Ovary (tissue), 3 donors: ENCODE measurements at regions not wholly inside any gene's neighbourhood (a gene's known extent, or its start where the extent isn't known, plus 50 kb on each side); places are given as distances from the start of the nearest gene placed in this dataset.

Experiments
- EP300 ChIP-seq: sonication (generic); formaldehyde crosslinking; IDR thresholded peaks from one replicate; pipeline ENCODE4 v1.6.1; 2017; ENCODE audit warnings: antibody characterized with exemption
- POLR2A ChIP-seq: fragments of 450-650 bp; IDR thresholded peaks from one replicate; pipeline ENCODE4 v1.6.1; 2017; ENCODE audit warnings: antibody characterized with exemption, mild to moderate bottlenecking, moderate library complexity
- TF ChIP-seq, protein P1 (sequence below), 3 donors: fragments of 450-650 bp in 2 of 3; fragments of 200-600 bp in 1 of 3; IDR thresholded peaks; one replicate each; pipeline versions ENCODE4 v1.5.1 to v1.8.0; 2016 to 2022; ENCODE audit warnings: antibody characterized with exemption in 3 of 3, mild to moderate bottlenecking in 1 of 3
- donor health status: DM: no; HTN: no; CAD: no.

- no peak for TF ChIP-seq POLR2A
- TF ChIP-seq, protein P1, sequence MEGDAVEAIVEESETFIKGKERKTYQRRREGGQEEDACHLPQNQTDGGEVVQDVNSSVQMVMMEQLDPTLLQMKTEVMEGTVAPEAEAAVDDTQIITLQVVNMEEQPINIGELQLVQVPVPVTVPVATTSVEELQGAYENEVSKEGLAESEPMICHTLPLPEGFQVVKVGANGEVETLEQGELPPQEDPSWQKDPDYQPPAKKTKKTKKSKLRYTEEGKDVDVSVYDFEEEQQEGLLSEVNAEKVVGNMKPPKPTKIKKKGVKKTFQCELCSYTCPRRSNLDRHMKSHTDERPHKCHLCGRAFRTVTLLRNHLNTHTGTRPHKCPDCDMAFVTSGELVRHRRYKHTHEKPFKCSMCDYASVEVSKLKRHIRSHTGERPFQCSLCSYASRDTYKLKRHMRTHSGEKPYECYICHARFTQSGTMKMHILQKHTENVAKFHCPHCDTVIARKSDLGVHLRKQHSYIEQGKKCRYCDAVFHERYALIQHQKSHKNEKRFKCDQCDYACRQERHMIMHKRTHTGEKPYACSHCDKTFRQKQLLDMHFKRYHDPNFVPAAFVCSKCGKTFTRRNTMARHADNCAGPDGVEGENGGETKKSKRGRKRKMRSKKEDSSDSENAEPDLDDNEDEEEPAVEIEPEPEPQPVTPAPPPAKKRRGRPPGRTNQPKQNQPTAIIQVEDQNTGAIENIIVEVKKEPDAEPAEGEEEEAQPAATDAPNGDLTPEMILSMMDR (IDR thresholded peaks at IDR 0.05): no peak
- TF ChIP-seq EP300: no peak
Observed at GRCh38 chr4:169927280-169927679, 98.9 kb downstream of the MFAP3L start.
